MM.1S (cell line): ENCODE measurements at regions not wholly inside any gene's neighbourhood (a gene's known extent, or its start where the extent isn't known, plus 50 kb on each side); places are given as distances from the start of the nearest gene placed in this dataset.

Source experiments
- CTCF ChIP-seq: fragments of 300-600 bp; sonication (generic); IDR thresholded peaks from 2 replicates; pipeline ENCODE4 v1.5.1; 2016; ENCODE audit warnings: antibody characterized with exemption, low read length, mixed read lengths
- EZH2phosphoT487 ChIP-seq: fragments of 300-600 bp; sonication (generic); IDR thresholded peaks from 2 replicates; pipeline ENCODE4 v1.6.1; 2018; ENCODE audit warnings: antibody characterized with exemption, low read length

GRCh38 chr21:21831036-21831435, 832.8 kb downstream of the NCAM2 start:
- TF ChIP-seq CTCF, result no peak
- TF ChIP-seq EZH2phosphoT487, result no peak
